ENCODE measurements at regions not wholly inside any gene's neighbourhood (a gene's known extent, or its start where the extent isn't known, plus 50 kb on each side); places are given as distances from the start of the nearest gene placed in this dataset.
"Not testable (repeated sequence)": the region's sequence is repeated elsewhere in the genome, so short reads cannot be mapped to it uniquely, and the experiment has no call there.

- not testable (repeated sequence) for TF ChIP-seq EZH2 (IDR thresholded peaks at IDR 0.05); CTCF (IDR thresholded peaks at IDR 0.05 in 2 of 3, conservative IDR thresholded peaks at IDR 0.05 in 1 of 3; ENCODE audit: borderline replicate concordance in 1 of 3, insufficient read depth in 1 of 3, low read depth in 2 of 3, low read length in 2 of 3); JUND (IDR thresholded peaks at IDR 0.05); SRF (IDR thresholded peaks at IDR 0.05; ENCODE audit: low read depth); POLR2AphosphoS5 (IDR thresholded peaks at IDR 0.05; ENCODE audit: low read depth, low read length); POLR2A (IDR thresholded peaks at IDR 0.05; ENCODE audit: borderline replicate concordance, extremely low read depth, insufficient read depth, insufficient read length); MAX (IDR thresholded peaks at IDR 0.05); CBX3 (IDR thresholded peaks at IDR 0.05; ENCODE audit: low read depth)
- TF ChIP-seq, protein P1, sequence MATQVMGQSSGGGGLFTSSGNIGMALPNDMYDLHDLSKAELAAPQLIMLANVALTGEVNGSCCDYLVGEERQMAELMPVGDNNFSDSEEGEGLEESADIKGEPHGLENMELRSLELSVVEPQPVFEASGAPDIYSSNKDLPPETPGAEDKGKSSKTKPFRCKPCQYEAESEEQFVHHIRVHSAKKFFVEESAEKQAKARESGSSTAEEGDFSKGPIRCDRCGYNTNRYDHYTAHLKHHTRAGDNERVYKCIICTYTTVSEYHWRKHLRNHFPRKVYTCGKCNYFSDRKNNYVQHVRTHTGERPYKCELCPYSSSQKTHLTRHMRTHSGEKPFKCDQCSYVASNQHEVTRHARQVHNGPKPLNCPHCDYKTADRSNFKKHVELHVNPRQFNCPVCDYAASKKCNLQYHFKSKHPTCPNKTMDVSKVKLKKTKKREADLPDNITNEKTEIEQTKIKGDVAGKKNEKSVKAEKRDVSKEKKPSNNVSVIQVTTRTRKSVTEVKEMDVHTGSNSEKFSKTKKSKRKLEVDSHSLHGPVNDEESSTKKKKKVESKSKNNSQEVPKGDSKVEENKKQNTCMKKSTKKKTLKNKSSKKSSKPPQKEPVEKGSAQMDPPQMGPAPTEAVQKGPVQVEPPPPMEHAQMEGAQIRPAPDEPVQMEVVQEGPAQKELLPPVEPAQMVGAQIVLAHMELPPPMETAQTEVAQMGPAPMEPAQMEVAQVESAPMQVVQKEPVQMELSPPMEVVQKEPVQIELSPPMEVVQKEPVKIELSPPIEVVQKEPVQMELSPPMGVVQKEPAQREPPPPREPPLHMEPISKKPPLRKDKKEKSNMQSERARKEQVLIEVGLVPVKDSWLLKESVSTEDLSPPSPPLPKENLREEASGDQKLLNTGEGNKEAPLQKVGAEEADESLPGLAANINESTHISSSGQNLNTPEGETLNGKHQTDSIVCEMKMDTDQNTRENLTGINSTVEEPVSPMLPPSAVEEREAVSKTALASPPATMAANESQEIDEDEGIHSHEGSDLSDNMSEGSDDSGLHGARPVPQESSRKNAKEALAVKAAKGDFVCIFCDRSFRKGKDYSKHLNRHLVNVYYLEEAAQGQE (IDR thresholded peaks at IDR 0.05; ENCODE audit: low read depth) = not testable (repeated sequence)
Observed at GRCh38 chr2:111301677-111302076, 181.0 kb downstream of the BCL2L11 start.

All from HCT116 (cell line).